ENCODE measurements at regions not wholly inside any gene's neighbourhood (a gene's known extent, or its start where the extent isn't known, plus 50 kb on each side); places are given as distances from the start of the nearest gene placed in this dataset.

DNA sequence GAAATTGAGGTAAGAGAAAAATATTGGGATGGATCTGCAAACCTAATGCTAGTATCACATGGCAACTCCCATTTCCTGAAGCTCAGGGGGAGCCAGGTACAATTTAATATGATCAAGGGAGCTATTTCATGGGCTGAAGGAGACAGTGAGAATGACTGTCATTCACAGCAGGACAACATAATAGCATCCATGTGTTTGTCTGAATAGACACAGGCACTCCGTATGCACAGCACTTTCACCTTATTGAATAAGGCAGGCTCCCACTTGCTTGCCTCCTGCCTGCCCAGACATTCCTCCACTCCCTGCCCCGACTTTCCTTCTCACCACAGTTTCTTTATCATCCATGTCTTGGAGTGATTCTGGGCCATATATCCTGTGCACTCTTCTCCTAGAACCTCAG lies 156.6 kb upstream of the SLC24A5 start:
- WGBS (ENCODE audit: insufficient coverage): 89% methylated on average over 2 of the region's 2 CpGs
- H3K4me2 ChIP-seq (replicated peaks; ENCODE audit: extremely low read depth, low read length, poor library complexity, severe bottlenecking): no peak overlapping the region

GRCh38 chr15:47965297-47965696 lies 155.5 kb upstream of the SLC24A5 start:
- peaks cover 0 to 3% (median 1%) of the 10 kb centered on the region in 7 donors for H3K9me3 Mint-ChIP-seq
- H3K9ac ChIP-seq (ENCODE audit: insufficient read depth, low read length, poor library complexity, severe bottlenecking): no peak overlapping the region
- H3K27ac Mint-ChIP-seq: peak overlapping the region in 1 of 7 donors; percentile 22
- H3K79me2 ChIP-seq (ENCODE audit: insufficient read depth, low read length): no peaks in the 10 kb centered on the region
- intact Hi-C loops (cut with micrococcal nuclease): no loop called here
- no peak overlapping the region for H3K4me3 ChIP-seq (replicated peaks in 1 of 3; ENCODE audit: low read depth in 2 of 3, low read length in 3 of 3)
- peaks cover 28% of the 10 kb centered on the region for H3K4me1 Mint-ChIP-seq
- H3K36me3 Mint-ChIP-seq: no peaks in the 10 kb centered on the region
- 89% methylated on average over 4 of the region's 4 CpGs for WGBS (ENCODE audit: insufficient coverage)
- H4K20me1 ChIP-seq (ENCODE audit: insufficient read depth, low read length): no peaks in the 10 kb centered on the region
- peaks cover 0 to 18% (median 1%) of the 10 kb centered on the region in 3 donors for H3K27me3 Mint-ChIP-seq (ENCODE audit: low read depth in 3 of 3)
- no peaks in the 10 kb centered on the region for H3K9me3 ChIP-seq (replicated peaks in 1 of 2; ENCODE audit: control insufficient read depth in 1 of 2, insufficient read depth in 1 of 2, low read length in 2 of 2)
- H2AFZ ChIP-seq (ENCODE audit: insufficient read depth, low read depth, low read length, poor library complexity, severe bottlenecking): no peak overlapping the region
- no peaks in the 10 kb centered on the region for H3K36me3 ChIP-seq (replicated peaks in 1 of 2; ENCODE audit: control insufficient read depth in 1 of 2, insufficient read depth in 2 of 2, low read length in 2 of 2)
- DNase-seq: no peak
- peaks cover 2% of the 10 kb centered on the region in 2 donors for H3K27me3 ChIP-seq (ENCODE audit: control insufficient read depth in 2 of 2, insufficient read depth in 2 of 2, low read length in 2 of 2)
- TF ChIP-seq, protein P1, sequence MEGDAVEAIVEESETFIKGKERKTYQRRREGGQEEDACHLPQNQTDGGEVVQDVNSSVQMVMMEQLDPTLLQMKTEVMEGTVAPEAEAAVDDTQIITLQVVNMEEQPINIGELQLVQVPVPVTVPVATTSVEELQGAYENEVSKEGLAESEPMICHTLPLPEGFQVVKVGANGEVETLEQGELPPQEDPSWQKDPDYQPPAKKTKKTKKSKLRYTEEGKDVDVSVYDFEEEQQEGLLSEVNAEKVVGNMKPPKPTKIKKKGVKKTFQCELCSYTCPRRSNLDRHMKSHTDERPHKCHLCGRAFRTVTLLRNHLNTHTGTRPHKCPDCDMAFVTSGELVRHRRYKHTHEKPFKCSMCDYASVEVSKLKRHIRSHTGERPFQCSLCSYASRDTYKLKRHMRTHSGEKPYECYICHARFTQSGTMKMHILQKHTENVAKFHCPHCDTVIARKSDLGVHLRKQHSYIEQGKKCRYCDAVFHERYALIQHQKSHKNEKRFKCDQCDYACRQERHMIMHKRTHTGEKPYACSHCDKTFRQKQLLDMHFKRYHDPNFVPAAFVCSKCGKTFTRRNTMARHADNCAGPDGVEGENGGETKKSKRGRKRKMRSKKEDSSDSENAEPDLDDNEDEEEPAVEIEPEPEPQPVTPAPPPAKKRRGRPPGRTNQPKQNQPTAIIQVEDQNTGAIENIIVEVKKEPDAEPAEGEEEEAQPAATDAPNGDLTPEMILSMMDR (IDR thresholded peaks at IDR 0.05): no peak
- H3K4me2 ChIP-seq (replicated peaks; ENCODE audit: extremely low read depth, low read length, poor library complexity, severe bottlenecking): no peak overlapping the region
- H3K4me3 Mint-ChIP-seq: peak overlapping the region in 1 of 2 donors; percentile 13
- peaks cover 31 to 36% of the 10 kb centered on the region in 2 donors for H3K4me1 ChIP-seq (ENCODE audit: control insufficient read depth in 1 of 2, insufficient read depth in 2 of 2, low read length in 2 of 2)
- no peak overlapping the region for H3K27ac ChIP-seq (ENCODE audit: low read depth in 1 of 2, low read length in 2 of 2)

More for the DNA sequence above, 156.6 kb upstream of the SLC24A5 start:
- peaks cover 42 to 46% of the 10 kb centered on the region in 2 donors for H3K4me1 ChIP-seq (ENCODE audit: control insufficient read depth in 1 of 2, insufficient read depth in 2 of 2, low read length in 2 of 2)
- no peak overlapping the region for H2AFZ ChIP-seq (ENCODE audit: insufficient read depth, low read depth, low read length, poor library complexity, severe bottlenecking)
- Mint-ChIP-seq H3K27ac (no peak overlapping the region), H3K9me3 (peaks cover 0 to 3% (median 1%) of the 10 kb centered on the region in 7 donors), H3K27me3 (ENCODE audit: low read depth in 3 of 3) (peaks cover 0 to 18% (median 7%) of the 10 kb centered on the region in 3 donors), H3K4me1 (peaks cover 39% of the 10 kb centered on the region), H3K36me3 (no peaks in the 10 kb centered on the region), H3K4me3 (no peak overlapping the region)
- H3K36me3 ChIP-seq (replicated peaks in 1 of 2; ENCODE audit: control insufficient read depth in 1 of 2, insufficient read depth in 2 of 2, low read length in 2 of 2): no peaks in the 10 kb centered on the region
- no peak overlapping the region for H3K4me3 ChIP-seq (replicated peaks in 1 of 3; ENCODE audit: low read depth in 2 of 3, low read length in 3 of 3)
- no peak overlapping the region for H3K9ac ChIP-seq (ENCODE audit: insufficient read depth, low read length, poor library complexity, severe bottlenecking)
- no peak overlapping the region for H3K27ac ChIP-seq (ENCODE audit: low read depth in 1 of 2, low read length in 2 of 2)
- intact Hi-C loops (cut with micrococcal nuclease): no loop called here
- DNase-seq: no peak
- TF ChIP-seq, protein P1 (IDR thresholded peaks at IDR 0.05): no peak
- no peaks in the 10 kb centered on the region for H3K79me2 ChIP-seq (ENCODE audit: insufficient read depth, low read length)
- H4K20me1 ChIP-seq (ENCODE audit: insufficient read depth, low read length): no peaks in the 10 kb centered on the region
- peaks cover 2% of the 10 kb centered on the region in 2 donors for H3K27me3 ChIP-seq (ENCODE audit: control insufficient read depth in 2 of 2, insufficient read depth in 2 of 2, low read length in 2 of 2)
- no peaks in the 10 kb centered on the region for H3K9me3 ChIP-seq (replicated peaks in 1 of 2; ENCODE audit: control insufficient read depth in 1 of 2, insufficient read depth in 1 of 2, low read length in 2 of 2)

Measured in CD14-positive monocyte (primary cell).